GM11168 (cell line): ENCODE measurements at regions not wholly inside any gene's neighbourhood (a gene's known extent, or its start where the extent isn't known, plus 50 kb on each side); places are given as distances from the start of the nearest gene placed in this dataset.

Experiments used
- in situ Hi-C: fragments of 300-500 bp; cut with MboI; formaldehyde crosslinking; loops from one replicate; pipeline ENCODE4 v1.12.0; 2022; ENCODE audit warnings: low sequenced_read_pairs; ENCODE audit not compliant: unreplicated experiment

- in situ Hi-C loops = no loop called here
Measured at GRCh38 chr11:36948460-36949127, 350.6 kb upstream of the RAG2 start.

- in situ Hi-C loops = no loop called here
Measured at GRCh38 chr11:36945384-36945783, 347.3 kb upstream of the RAG2 start.

DNA sequence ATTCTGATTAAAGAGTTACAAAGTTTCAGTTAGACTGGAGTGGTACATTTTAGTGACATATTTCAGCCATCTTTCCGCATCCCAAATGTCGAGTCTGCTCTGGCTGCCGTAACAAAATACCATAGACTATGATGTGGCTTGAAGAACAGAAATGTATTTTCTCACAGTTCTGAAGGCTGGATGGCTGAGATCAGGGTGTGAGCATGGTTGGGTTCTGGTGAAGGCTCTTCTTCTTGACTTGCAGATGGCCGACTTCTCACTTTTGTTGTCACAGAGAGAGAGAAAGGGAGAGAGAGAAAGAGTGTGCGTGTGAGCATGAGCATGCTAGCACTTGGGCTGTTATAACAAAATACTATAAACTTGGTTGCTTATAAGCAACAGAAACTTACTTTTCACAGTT is 335.4 kb upstream of the RAG2 start:
- in situ Hi-C loops = no loop called here

- in situ Hi-C loops = no loop called here
Measured at GRCh38 chr11:36931139-36931538, 333.1 kb upstream of the RAG2 start.

DNA sequence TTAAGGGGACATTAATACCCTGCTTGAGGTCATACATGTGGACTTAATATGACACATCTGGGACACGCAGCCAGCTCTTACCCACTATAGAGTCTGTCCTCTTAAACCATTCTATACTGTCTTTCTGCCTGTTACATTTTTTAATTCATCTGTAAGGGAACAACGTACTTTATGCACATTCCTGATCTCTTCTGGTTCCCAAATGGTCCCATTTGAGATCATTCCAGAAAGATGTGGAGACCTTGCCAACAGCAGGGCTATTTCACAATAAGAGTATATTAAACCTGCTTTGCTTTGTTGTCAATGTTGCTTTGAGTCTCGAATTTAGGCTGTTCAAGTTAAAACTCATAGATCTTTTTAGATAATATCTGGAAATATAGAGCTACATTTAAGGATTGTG is 332.2 kb upstream of the RAG2 start:
- in situ Hi-C loops = no loop called here

- in situ Hi-C loops = no loop called here
Measured at GRCh38 chr11:36929401-36929800, 331.4 kb upstream of the RAG2 start.

- in situ Hi-C loops = no loop called here
Measured at GRCh38 chr11:36928621-36929020, 330.6 kb upstream of the RAG2 start.

- in situ Hi-C loops = no loop called here
Measured at GRCh38 chr11:36899800-36900199, 301.8 kb upstream of the RAG2 start.

DNA sequence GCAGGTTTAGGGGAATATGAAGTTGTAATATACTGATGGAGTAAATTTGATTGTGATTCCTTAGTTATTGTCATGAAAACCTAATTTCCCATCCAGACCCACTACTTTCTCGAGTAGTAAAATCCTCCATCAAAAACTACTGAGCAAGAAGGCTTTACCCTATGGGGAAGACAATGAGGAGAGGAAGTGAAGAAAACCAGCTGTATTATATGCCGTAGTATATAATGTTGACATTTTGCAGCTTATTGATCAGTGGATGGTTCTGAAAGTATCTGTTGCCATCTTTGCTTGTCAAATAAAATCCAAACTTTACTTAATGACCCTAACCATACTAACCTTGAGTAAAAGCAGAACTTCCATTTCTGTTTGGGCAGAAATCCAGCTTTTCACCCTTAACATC is 292.8 kb upstream of the RAG2 start:
- in situ Hi-C loops = no loop called here

GRCh38 chr11:36890121-36890679 is 292.2 kb upstream of the RAG2 start:
- in situ Hi-C loops = no loop called here

- in situ Hi-C loops = no loop called here
Measured at GRCh38 chr11:36885154-36885553, 287.1 kb upstream of the RAG2 start.

- in situ Hi-C loops = no loop called here
Measured at GRCh38 chr11:36878737-36879136, 280.7 kb upstream of the RAG2 start.

DNA sequence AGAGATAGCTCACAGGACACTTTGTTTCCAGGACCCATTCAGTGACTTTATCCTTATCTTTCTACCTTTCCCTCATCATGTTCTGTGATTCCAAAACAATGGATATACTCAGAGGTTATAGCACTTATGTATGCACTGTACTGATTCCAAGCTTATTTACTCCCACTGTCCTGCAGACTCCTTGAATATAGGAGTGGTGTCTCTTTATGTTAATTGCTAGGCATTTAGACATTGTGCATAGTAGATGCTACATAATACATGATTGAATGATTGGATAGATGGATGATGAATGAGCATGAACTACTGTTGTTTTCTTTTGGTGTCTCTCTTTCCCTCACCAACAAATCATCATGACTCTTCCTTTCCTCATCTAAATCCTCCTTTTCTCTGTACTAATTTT is 279.1 kb upstream of the RAG2 start:
- in situ Hi-C loops = no loop called here

DNA sequence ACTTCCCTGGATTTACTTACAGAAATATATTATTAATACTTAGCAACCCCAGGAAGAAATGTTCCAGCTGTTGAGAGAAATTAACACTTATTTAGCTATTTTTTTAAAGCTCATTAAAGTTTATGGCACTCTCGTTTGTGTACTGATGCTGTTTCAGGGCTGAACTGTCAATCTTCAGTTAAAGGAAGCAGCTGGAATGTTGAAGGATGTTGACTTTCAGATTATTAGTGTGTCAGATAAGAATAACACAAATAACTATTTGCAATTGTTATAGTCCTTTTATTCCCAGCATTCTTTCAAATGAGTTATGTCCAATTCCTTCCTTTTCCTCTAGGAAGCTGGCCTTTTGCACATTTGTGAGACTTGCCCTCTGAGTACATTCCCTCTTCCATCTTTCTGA is 278.2 kb upstream of the RAG2 start:
- in situ Hi-C loops = no loop called here

DNA sequence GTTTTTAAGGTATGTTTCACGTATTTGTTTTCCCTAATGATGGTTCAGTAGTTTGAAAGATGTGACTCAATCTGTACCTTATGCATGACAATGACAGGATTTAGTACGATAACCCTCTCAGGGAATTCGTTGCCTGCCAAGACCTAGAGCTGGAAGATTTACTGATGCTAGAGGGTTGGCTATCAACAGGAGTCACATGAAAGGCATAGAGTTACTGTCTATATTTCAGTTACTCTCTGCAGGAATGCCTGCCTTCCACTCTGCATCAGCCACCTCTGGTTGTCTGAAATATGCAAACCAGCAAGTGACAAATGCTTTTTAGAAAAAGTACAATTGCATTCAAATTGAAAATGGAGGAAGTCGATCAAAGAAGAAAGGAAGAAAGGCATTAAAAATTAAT is 276.3 kb upstream of the RAG2 start:
- in situ Hi-C loops = no loop called here

GRCh38 chr11:36870361-36870760 is 272.3 kb upstream of the RAG2 start:
- in situ Hi-C loops = no loop called here

- in situ Hi-C loops = no loop called here
Measured at GRCh38 chr11:36868380-36868779, 270.3 kb upstream of the RAG2 start.

DNA sequence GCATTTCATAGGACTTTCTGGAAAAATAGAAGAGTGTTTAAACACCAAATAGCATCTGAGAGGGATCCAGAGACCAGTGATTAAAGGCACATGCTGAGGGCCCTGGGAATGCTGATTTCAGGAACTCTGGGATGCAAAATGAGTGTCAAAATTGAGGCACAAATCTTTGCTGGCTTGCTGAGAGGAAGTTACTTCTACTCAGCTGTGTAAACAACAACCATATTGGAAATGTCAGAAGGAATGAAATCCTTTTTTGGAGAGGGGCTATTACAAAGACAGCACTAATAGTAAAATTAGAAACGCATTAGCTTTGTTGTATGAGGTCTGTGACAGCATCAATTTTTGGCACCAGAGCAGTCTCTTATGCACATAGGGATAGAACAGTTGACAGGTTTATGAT is 267.8 kb upstream of the RAG2 start:
- in situ Hi-C loops = no loop called here

DNA sequence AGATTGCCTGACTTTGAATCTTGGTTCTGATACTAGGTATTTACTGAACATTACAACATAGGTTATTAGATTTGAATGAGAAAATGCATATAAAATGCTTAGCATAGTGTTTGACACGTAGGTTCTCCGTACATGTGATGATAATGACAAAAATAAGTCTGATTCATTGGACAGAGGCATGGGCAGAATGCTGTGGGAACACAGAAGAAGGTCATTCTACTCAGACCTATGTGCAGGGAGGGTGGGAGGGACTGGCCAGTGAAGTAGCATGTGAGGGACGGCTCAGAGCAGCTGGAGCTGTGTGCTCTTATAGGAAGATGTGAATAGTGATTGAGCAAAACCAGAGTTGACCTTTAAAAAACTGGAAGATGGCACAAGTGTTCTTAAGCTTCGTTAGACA is 256.8 kb upstream of the RAG2 start:
- in situ Hi-C loops = no loop called here

DNA sequence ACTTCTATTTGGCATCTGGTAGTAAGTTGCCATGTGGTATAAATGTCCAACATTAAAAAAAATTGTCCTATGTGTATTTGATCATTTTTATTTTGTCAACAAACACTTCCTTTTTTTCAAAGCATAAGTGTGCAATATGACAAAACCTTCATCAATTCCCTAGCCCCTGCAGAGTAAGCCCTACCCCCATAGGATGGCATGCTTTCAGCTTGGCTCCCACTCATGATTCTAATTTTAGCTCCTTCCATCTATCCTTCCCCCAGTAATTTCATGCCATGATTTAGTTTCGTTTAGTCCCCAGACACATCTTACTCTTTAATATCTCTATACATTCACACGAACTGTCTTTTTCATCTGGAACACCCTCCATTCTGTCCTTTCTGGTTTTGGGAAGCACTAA is 250.6 kb upstream of the RAG2 start:
- in situ Hi-C loops = no loop called here

- in situ Hi-C loops = no loop called here
Measured at GRCh38 chr11:36840378-36840777, 242.3 kb upstream of the RAG2 start.

- in situ Hi-C loops = no loop called here
Measured at GRCh38 chr11:36837831-36838437, 239.9 kb upstream of the RAG2 start.
